Neuronal stem cell (in vitro differentiated cells): ENCODE measurements at regions not wholly inside any gene's neighbourhood (a gene's known extent, or its start where the extent isn't known, plus 50 kb on each side); places are given as distances from the start of the nearest gene placed in this dataset.

Source experiments
- DNase-seq: peaks from one replicate; pipeline ENCODE4 v3.0.0-alpha.2; 2013; ENCODE audit warnings: low spot score
- H2AFZ ChIP-seq: one replicate; pipeline ENCODE4 v1.6.1; 2013; ENCODE audit warnings: mild to moderate bottlenecking, low read length, inconsistent platforms
- H2AK5ac ChIP-seq: 2 replicates; pipeline ENCODE4 v1.6.1; 2013; ENCODE audit warnings: low read depth, mild to moderate bottlenecking, inconsistent platforms, low read length, moderate library complexity, mixed read lengths
- H2BK120ac ChIP-seq: 2 replicates; pipeline ENCODE4 v1.6.1; 2013; ENCODE audit warnings: low read depth, mild to moderate bottlenecking, inconsistent platforms, low read length, moderate library complexity, mixed read lengths
- H2BK12ac ChIP-seq: one replicate; pipeline ENCODE4 v1.6.1; 2013; ENCODE audit warnings: low read length, inconsistent platforms
- H2BK15ac ChIP-seq: 2 replicates; pipeline ENCODE4 v1.6.1; 2013; ENCODE audit warnings: mild to moderate bottlenecking, low read length, inconsistent platforms, mixed read lengths
- H2BK5ac ChIP-seq: one replicate; pipeline ENCODE4 v1.6.1; 2013; ENCODE audit warnings: inconsistent platforms, mild to moderate bottlenecking, low read length, moderate library complexity
- H3K14ac ChIP-seq: one replicate; pipeline ENCODE4 v1.6.1; 2013; ENCODE audit warnings: low read length, inconsistent platforms
- H3K18ac ChIP-seq: 2 replicates; pipeline ENCODE4 v1.6.1; 2013; ENCODE audit warnings: low read length, inconsistent platforms
- H3K23ac ChIP-seq: 2 replicates; pipeline ENCODE4 v1.6.1; 2013; ENCODE audit warnings: low read depth, mild to moderate bottlenecking, mixed read lengths, low read length, inconsistent platforms; ENCODE audit not compliant: poor library complexity
- H3K27ac ChIP-seq: replicated peaks from 3 replicates; pipeline ENCODE4 v1.5.1; 2013; ENCODE audit warnings: low read length, inconsistent platforms
- H3K27me3 ChIP-seq, 3 experiments: 2 replicates each; pipeline ENCODE4 v1.6.1; 2013; ENCODE audit warnings: low read length in 3 of 3, mild to moderate bottlenecking in 2 of 3, inconsistent platforms in 1 of 3, low read depth in 1 of 3, mixed read lengths in 1 of 3, moderate library complexity in 1 of 3; ENCODE audit not compliant: control insufficient read depth in 3 of 3, insufficient read depth in 3 of 3
- H3K36me3 ChIP-seq, 2 donors: replicated peaks in 1 of 2; 2 replicates each; pipeline ENCODE4 v1.6.1; 2013; ENCODE audit warnings: low read length in 2 of 2; ENCODE audit not compliant: control insufficient read depth in 2 of 2, insufficient read depth in 2 of 2
- H3K4ac ChIP-seq: 2 replicates; pipeline ENCODE4 v1.6.1; 2013; ENCODE audit warnings: inconsistent platforms, mild to moderate bottlenecking, low read length, moderate library complexity
- H3K4me1 ChIP-seq, 2 donors: 1 replicate in 1 of 2; 2 replicates in 1 of 2; pipeline ENCODE4 v1.6.1; 2013; ENCODE audit warnings: low read length in 2 of 2, low read depth in 1 of 2; ENCODE audit not compliant: control insufficient read depth in 2 of 2, insufficient read depth in 1 of 2
- H3K4me2 ChIP-seq: one replicate; pipeline ENCODE4 v1.6.1; 2013; ENCODE audit warnings: mild to moderate bottlenecking, low read length, inconsistent platforms; ENCODE audit not compliant: insufficient read depth, poor library complexity, severe bottlenecking
- H3K4me3 ChIP-seq, 2 donors: 2 replicates each; pipeline ENCODE4 v1.5.1; 2013; ENCODE audit warnings: low read length in 2 of 2, mild to moderate bottlenecking in 2 of 2, inconsistent platforms in 1 of 2, moderate library complexity in 1 of 2
- H3K79me1 ChIP-seq: one replicate; pipeline ENCODE4 v1.6.1; 2013; ENCODE audit warnings: low read depth, mild to moderate bottlenecking, inconsistent platforms, low read length, moderate library complexity
- H3K9ac ChIP-seq: one replicate; pipeline ENCODE4 v1.6.1; 2013; ENCODE audit warnings: mild to moderate bottlenecking, low read depth, low read length, inconsistent platforms; ENCODE audit not compliant: poor library complexity
- H3K9me3 ChIP-seq, 2 donors: replicated peaks in 1 of 2; 2 replicates each; pipeline versions ENCODE3 to v1.6.1; 2013; ENCODE audit warnings: low read length in 2 of 2, mild to moderate bottlenecking in 2 of 2, inconsistent platforms in 1 of 2, low read depth in 1 of 2, mixed read lengths in 1 of 2, moderate library complexity in 1 of 2; ENCODE audit not compliant: control insufficient read depth in 2 of 2, insufficient read depth in 1 of 2
- H4K8ac ChIP-seq: one replicate; pipeline ENCODE4 v1.6.1; 2013; ENCODE audit warnings: low read depth, mild to moderate bottlenecking, inconsistent platforms, low read length, moderate library complexity
- H4K91ac ChIP-seq: one replicate; pipeline ENCODE4 v1.6.1; 2013; ENCODE audit warnings: low read length, low read depth, mild to moderate bottlenecking, inconsistent platforms; ENCODE audit not compliant: poor library complexity
- WGBS, 2 donors: extraction: QIAGEN DNeasy Blood & Tissue Kit; methylation state at CpG; one replicate each; pipeline ENCODE4 v1.1.7; 2013; ENCODE audit warnings: missing lambda C conversion rate in 2 of 2, mixed read lengths in 1 of 2; ENCODE audit not compliant: insufficient read length in 2 of 2, insufficient replicate concordance in 1 of 2; ENCODE audit errors: extremely low coverage in 2 of 2; 5-methylcytosine and 5-hydroxymethylcytosine counted together

- no CpG with 5 or more reads among the region's 5 CpGs for WGBS, 2 donors
- H2AK5ac ChIP-seq = no peak overlapping the region
- H3K14ac ChIP-seq = no peak overlapping the region
- H3K4ac ChIP-seq = no peak overlapping the region
- no peak overlapping the region for H2AFZ ChIP-seq
- H3K9me3 ChIP-seq = peaks cover 0 to 2% of the 10 kb centered on the region in 2 donors
- H3K23ac ChIP-seq = no peak overlapping the region
- H2BK120ac ChIP-seq = no peak overlapping the region
- no peak overlapping the region for H3K4me2 ChIP-seq
- H2BK5ac ChIP-seq = no peak overlapping the region
- no peak overlapping the region for H2BK15ac ChIP-seq
- H3K27ac ChIP-seq = no peak overlapping the region
- no peak overlapping the region for H3K4me3 ChIP-seq
- H3K36me3 ChIP-seq = no peaks in the 10 kb centered on the region
- H4K91ac ChIP-seq = no peak overlapping the region
- H2BK12ac ChIP-seq = no peak overlapping the region
- no peaks in the 10 kb centered on the region for H3K27me3 ChIP-seq
- H3K9ac ChIP-seq = no peak overlapping the region
- no peak overlapping the region for H4K8ac ChIP-seq
- DNase-seq = no peak
- H3K79me1 ChIP-seq = no peaks in the 10 kb centered on the region
- H3K18ac ChIP-seq = no peak overlapping the region
- H3K4me1 ChIP-seq = peaks cover 0 to 5% of the 10 kb centered on the region in 2 donors
Measured at GRCh38 chr13:97749174-97749573, 204.3 kb upstream of the IPO5 start.

GRCh38 chr13:97751477-97751876 is 202.0 kb upstream of the IPO5 start:
- Histone ChIP-seq H3K14ac (no peak overlapping the region), H3K4me2 (no peak overlapping the region), H3K4me3 (no peak overlapping the region), H3K9me3 (peaks cover 0 to 2% of the 10 kb centered on the region in 2 donors), H3K36me3 (no peaks in the 10 kb centered on the region), H3K23ac (no peak overlapping the region), H2AK5ac (no peak overlapping the region), H2BK12ac (no peak overlapping the region), H4K91ac (no peak overlapping the region), H3K4me1 (peaks cover 0 to 5% of the 10 kb centered on the region in 2 donors), H2AFZ (no peak overlapping the region), H4K8ac (no peak overlapping the region), H2BK120ac (no peak overlapping the region), H2BK5ac (no peak overlapping the region), H3K27ac (no peak overlapping the region), H3K27me3 (peaks cover 0 to 3% (median 0%) of the 10 kb centered on the region in 3 experiments), H3K9ac (no peak overlapping the region), H3K4ac (no peak overlapping the region), H3K79me1 (no peaks in the 10 kb centered on the region), H2BK15ac (no peak overlapping the region), H3K18ac (no peak overlapping the region)
- no peak for DNase-seq

GRCh38 chr13:97752961-97753668 is 200.4 kb upstream of the IPO5 start:
- H3K4ac ChIP-seq = no peak overlapping the region
- H4K91ac ChIP-seq = no peak overlapping the region
- H3K27ac ChIP-seq = no peak overlapping the region
- H2BK120ac ChIP-seq = no peak overlapping the region
- H3K9ac ChIP-seq = no peak overlapping the region
- H3K4me2 ChIP-seq = no peak overlapping the region
- H2AFZ ChIP-seq = no peak overlapping the region
- H2BK12ac ChIP-seq = no peak overlapping the region
- peaks cover 0 to 5% of the 10 kb centered on the region in 2 donors for H3K4me1 ChIP-seq
- H3K79me1 ChIP-seq = no peaks in the 10 kb centered on the region
- peaks cover 0 to 2% of the 10 kb centered on the region in 2 donors for H3K9me3 ChIP-seq
- H3K18ac ChIP-seq = no peak overlapping the region
- H3K4me3 ChIP-seq = no peak overlapping the region
- no peak overlapping the region for H2BK15ac ChIP-seq
- H3K36me3 ChIP-seq = no peaks in the 10 kb centered on the region
- H3K14ac ChIP-seq = no peak overlapping the region
- no peak overlapping the region for H2BK5ac ChIP-seq
- H3K23ac ChIP-seq = no peak overlapping the region
- DNase-seq = no peak
- H3K27me3 ChIP-seq = peaks cover 0 to 4% (median 0%) of the 10 kb centered on the region in 3 experiments
- no CpG with 5 or more reads among the region's 7 CpGs for WGBS, 2 donors
- no peak overlapping the region for H2AK5ac ChIP-seq
- H4K8ac ChIP-seq = no peak overlapping the region

- no peak overlapping the region for H3K14ac ChIP-seq
- H3K23ac ChIP-seq = no peak overlapping the region
- peaks cover 0 to 5% of the 10 kb centered on the region in 2 donors for H3K4me1 ChIP-seq
- H3K4me3 ChIP-seq = no peak overlapping the region
- H3K9me3 ChIP-seq = peaks cover 0 to 2% of the 10 kb centered on the region in 2 donors
- H3K18ac ChIP-seq = no peak overlapping the region
- H3K9ac ChIP-seq = no peak overlapping the region
- H2AK5ac ChIP-seq = no peak overlapping the region
- no peak overlapping the region for H2BK12ac ChIP-seq
- H3K79me1 ChIP-seq = no peaks in the 10 kb centered on the region
- H2BK5ac ChIP-seq = no peak overlapping the region
- H2BK120ac ChIP-seq = no peak overlapping the region
- H3K4ac ChIP-seq = no peak overlapping the region
- no peak overlapping the region for H2BK15ac ChIP-seq
- no peak overlapping the region for H2AFZ ChIP-seq
- H3K27ac ChIP-seq = no peak overlapping the region
- DNase-seq = no peak
- H3K4me2 ChIP-seq = no peak overlapping the region
- H3K36me3 ChIP-seq = no peaks in the 10 kb centered on the region
- no CpG with 5 or more reads among the region's 5 CpGs for WGBS, 2 donors
- H4K8ac ChIP-seq = no peak overlapping the region
- no peak overlapping the region for H4K91ac ChIP-seq
- peaks cover 0 to 4% (median 0%) of the 10 kb centered on the region in 3 experiments for H3K27me3 ChIP-seq
Measured at GRCh38 chr13:97753942-97754670, 199.4 kb upstream of the IPO5 start.
